GM12892 (cell line): ENCODE measurements at regions not wholly inside any gene's neighbourhood (a gene's known extent, or its start where the extent isn't known, plus 50 kb on each side); places are given as distances from the start of the nearest gene placed in this dataset.

Source experiments
- POLR2A ChIP-seq: IDR thresholded peaks from 2 replicates; pipeline ENCODE4 v1.6.1; 2011; ENCODE audit warnings: low read depth, low read length, control low read depth
- POLR2AphosphoS5 ChIP-seq: IDR thresholded peaks from 2 replicates; pipeline ENCODE4 v1.6.1; 2011; ENCODE audit warnings: low read depth, low read length, control low read depth
- TAF1 ChIP-seq: IDR thresholded peaks from 2 replicates; pipeline ENCODE4 v1.6.1; 2011; ENCODE audit warnings: low read depth, mild to moderate bottlenecking, control low read depth, low read length, borderline replicate concordance

GRCh38 chr5:119902593-119902992 is 273.2 kb downstream of the FAM170A start:
- TF ChIP-seq POLR2A = no peak
- TF ChIP-seq TAF1 = no peak
- no peak for TF ChIP-seq POLR2AphosphoS5
